NB4 (cell line): ENCODE measurements at regions not wholly inside any gene's neighbourhood (a gene's known extent, or its start where the extent isn't known, plus 50 kb on each side); places are given as distances from the start of the nearest gene placed in this dataset.

ENCODE experiments used
- MYC ChIP-seq: IDR thresholded peaks from 2 replicates; pipeline ENCODE4 v1.6.1; 2011; ENCODE audit warnings: low read depth, low read length
- TF ChIP-seq, protein P1 (sequence below): IDR thresholded peaks from one replicate; pipeline ENCODE4 v1.5.1; 2012; ENCODE audit warnings: low read depth, low read length

GRCh38 chr2:224194161-224194560 is 155.1 kb upstream of the SERPINE2 start:
- TF ChIP-seq MYC = no peak
- TF ChIP-seq, protein P1, sequence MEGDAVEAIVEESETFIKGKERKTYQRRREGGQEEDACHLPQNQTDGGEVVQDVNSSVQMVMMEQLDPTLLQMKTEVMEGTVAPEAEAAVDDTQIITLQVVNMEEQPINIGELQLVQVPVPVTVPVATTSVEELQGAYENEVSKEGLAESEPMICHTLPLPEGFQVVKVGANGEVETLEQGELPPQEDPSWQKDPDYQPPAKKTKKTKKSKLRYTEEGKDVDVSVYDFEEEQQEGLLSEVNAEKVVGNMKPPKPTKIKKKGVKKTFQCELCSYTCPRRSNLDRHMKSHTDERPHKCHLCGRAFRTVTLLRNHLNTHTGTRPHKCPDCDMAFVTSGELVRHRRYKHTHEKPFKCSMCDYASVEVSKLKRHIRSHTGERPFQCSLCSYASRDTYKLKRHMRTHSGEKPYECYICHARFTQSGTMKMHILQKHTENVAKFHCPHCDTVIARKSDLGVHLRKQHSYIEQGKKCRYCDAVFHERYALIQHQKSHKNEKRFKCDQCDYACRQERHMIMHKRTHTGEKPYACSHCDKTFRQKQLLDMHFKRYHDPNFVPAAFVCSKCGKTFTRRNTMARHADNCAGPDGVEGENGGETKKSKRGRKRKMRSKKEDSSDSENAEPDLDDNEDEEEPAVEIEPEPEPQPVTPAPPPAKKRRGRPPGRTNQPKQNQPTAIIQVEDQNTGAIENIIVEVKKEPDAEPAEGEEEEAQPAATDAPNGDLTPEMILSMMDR = no peak
